Gastrocnemius medialis (tissue), 4 donors: ENCODE measurements at regions not wholly inside any gene's neighbourhood (a gene's known extent, or its start where the extent isn't known, plus 50 kb on each side); places are given as distances from the start of the nearest gene placed in this dataset.

ENCODE experiments used
- POLR2A ChIP-seq, 2 donors: fragments of 450-650 bp; IDR thresholded peaks; one replicate each; pipeline ENCODE4 v1.6.1; 2017; ENCODE audit warnings: antibody characterized with exemption in 2 of 2, mild to moderate bottlenecking in 2 of 2, moderate library complexity in 2 of 2
- TF ChIP-seq, protein P1 (sequence below), 5 experiments: fragments of 450-650 bp in 3 of 5; fragments of 200-600 bp in 2 of 5; sonication (generic) in 2 of 5; IDR thresholded peaks in 4 of 5; conservative IDR thresholded peaks in 1 of 5; 1 replicate in 4 of 5; 2 replicates in 1 of 5; pipeline ENCODE4 v1.5.1; 2016 to 2019; ENCODE audit warnings: antibody characterized with exemption in 5 of 5, mild to moderate bottlenecking in 3 of 5, moderate library complexity in 3 of 5

DNA sequence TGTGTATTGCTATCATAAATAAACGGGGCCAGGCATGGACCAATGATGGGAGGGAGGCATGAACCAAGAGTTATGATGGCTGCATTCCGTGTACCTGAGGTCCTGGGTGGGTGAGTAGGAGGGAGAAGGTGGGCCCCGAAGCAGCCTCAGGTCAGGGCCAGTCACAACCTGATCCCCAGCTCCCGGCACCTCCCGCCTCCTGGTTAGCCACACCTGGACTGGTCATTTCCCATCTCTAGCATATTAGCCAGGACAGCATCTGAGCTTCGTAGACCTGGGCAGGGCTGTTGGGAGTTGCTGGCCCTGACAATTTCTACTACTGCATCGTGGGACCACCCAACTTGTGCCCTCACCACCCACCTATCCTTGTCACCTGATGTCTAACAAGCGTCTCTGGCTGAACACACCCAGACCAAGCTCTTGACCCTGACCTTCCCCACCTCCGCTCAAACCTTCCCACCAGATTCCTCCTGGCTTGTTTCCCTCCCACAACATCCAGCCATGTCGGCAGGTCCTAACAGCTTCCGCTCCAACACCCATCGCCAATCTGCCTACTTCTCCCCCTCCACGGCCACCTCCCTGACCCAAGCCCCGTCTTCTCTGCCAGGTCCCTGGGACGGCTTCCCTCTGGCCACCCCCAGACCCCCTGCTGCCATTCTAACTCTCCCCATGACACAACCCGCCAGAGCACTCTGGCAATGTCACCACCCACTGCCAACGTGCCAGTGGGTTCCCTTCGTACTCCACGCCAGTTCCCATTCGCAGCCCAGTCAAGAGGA lies 133.8 kb upstream of the IQSEC1 start:
- TF ChIP-seq, protein P1, sequence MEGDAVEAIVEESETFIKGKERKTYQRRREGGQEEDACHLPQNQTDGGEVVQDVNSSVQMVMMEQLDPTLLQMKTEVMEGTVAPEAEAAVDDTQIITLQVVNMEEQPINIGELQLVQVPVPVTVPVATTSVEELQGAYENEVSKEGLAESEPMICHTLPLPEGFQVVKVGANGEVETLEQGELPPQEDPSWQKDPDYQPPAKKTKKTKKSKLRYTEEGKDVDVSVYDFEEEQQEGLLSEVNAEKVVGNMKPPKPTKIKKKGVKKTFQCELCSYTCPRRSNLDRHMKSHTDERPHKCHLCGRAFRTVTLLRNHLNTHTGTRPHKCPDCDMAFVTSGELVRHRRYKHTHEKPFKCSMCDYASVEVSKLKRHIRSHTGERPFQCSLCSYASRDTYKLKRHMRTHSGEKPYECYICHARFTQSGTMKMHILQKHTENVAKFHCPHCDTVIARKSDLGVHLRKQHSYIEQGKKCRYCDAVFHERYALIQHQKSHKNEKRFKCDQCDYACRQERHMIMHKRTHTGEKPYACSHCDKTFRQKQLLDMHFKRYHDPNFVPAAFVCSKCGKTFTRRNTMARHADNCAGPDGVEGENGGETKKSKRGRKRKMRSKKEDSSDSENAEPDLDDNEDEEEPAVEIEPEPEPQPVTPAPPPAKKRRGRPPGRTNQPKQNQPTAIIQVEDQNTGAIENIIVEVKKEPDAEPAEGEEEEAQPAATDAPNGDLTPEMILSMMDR (IDR thresholded peaks at IDR 0.05 in 4 of 5, conservative IDR thresholded peaks at IDR 0.05 in 1 of 5): no peak
- TF ChIP-seq POLR2A (IDR thresholded peaks at IDR 0.05): no peak
